ENCODE measurements at regions not wholly inside any gene's neighbourhood (a gene's known extent, or its start where the extent isn't known, plus 50 kb on each side); places are given as distances from the start of the nearest gene placed in this dataset.

DNA sequence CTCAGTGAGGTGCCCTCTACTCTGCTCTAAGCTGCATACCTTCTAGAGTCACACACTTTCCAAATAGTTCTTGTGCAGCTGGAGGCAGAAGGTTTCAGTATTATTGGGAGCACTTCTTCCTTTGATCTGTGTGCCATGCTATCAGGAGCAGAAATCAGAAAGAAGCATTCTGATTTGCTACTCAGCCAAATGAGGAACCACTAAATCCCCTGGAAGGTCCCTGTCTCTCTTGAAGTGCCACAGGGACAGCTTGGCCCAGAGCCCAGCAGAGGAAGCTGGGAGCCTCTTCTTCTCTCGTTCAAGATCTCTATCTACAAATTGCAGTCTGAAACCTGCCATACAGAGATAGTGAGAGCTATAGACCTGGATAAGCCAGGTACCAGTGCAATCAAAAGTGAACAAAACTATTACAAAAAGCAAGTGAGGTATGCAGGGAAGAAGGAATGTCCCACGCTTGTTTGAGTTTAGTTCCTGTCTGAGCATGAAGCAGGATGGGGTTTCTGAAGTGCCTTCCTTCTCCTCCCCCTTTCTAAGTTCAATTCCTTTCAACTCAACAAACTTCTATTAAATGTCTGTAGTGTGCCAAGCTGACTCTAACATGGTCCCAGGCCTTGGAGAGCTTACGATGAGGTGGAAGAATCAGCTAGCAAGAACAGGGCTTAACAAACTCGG lies 100.9 kb upstream of the PARP11 start:
- Histone ChIP-seq H3K4ac (ENCODE audit: low read depth, low read length) (no peak overlapping the region), H2AK9ac (replicated peaks; ENCODE audit: low read depth, low read length, poor library complexity) (no peak overlapping the region), H3K14ac (replicated peaks; ENCODE audit: low read depth, low read length) (no peak overlapping the region), H3K9me1 (ENCODE audit: insufficient read depth, low read length) (no peaks in the 10 kb centered on the region), H3K9ac (ENCODE audit: low read depth, low read length) (no peak overlapping the region), H3K27ac (ENCODE audit: insufficient read depth, low read length) (no peak overlapping the region), H2AK5ac (ENCODE audit: low read depth, low read length) (no peak overlapping the region), H3K4me1 (ENCODE audit: control insufficient read depth, insufficient read depth, low read length) (no peaks in the 10 kb centered on the region), H3K79me1 (ENCODE audit: low read depth in 1 of 2, low read length in 2 of 2) (no peaks in the 10 kb centered on the region), H2AFZ (replicated peaks; ENCODE audit: low read length, poor library complexity) (no peak overlapping the region), H3K18ac (ENCODE audit: low read depth, low read length) (no peak overlapping the region), H2BK20ac (ENCODE audit: low read depth, low read length) (no peak overlapping the region), H3K27me3 (ENCODE audit: control insufficient read depth, insufficient read depth, low read length) (no peaks in the 10 kb centered on the region), H3K4me3 (ENCODE audit: insufficient read depth, low read depth, low read length) (no peak overlapping the region), H4K20me1 (ENCODE audit: insufficient read depth, low read length) (no peaks in the 10 kb centered on the region), H3K4me2 (ENCODE audit: low read depth, low read length) (no peak overlapping the region), H3K36me3 (ENCODE audit: control insufficient read depth, insufficient read depth, low read length) (no peaks in the 10 kb centered on the region), H3K56ac (ENCODE audit: extremely low read depth, insufficient read depth, low read length) (no peak overlapping the region), H2BK5ac (ENCODE audit: low read depth, low read length, poor library complexity, severe bottlenecking) (no peak overlapping the region), H4K5ac (ENCODE audit: low read depth, low read length) (no peak overlapping the region), H4K8ac (ENCODE audit: low read depth in 2 of 2, low read length in 2 of 2) (no peak overlapping the region), H3K9me3 (ENCODE audit: control insufficient read depth, insufficient read depth, low read length) (no peaks in the 10 kb centered on the region), H3K23ac (ENCODE audit: low read depth, low read length) (no peak overlapping the region), H2BK15ac (ENCODE audit: low read depth, low read length) (no peak overlapping the region), H4K91ac (ENCODE audit: insufficient read depth, low read depth, low read length) (no peak overlapping the region), H2BK120ac (ENCODE audit: low read depth, low read length) (no peak overlapping the region)
- dilution Hi-C loops (cut with HindIII; ENCODE audit: low sequenced_read_pairs, unreplicated experiment) (no loop called here), in situ Hi-C loops (cut with MboI; ENCODE audit: low sequenced_read_pairs) (no loop called here), intact Hi-C loops (cut with micrococcal nuclease) (loop anchor here (10.0 kb wide), 1 partner anchor 79 kb away; no protein-coding TSS in a partner anchor)
- TF ChIP-seq POLR2A (IDR thresholded peaks at IDR 0.05; ENCODE audit: low read depth, low read length), result no peak
- TF ChIP-seq, protein P1, sequence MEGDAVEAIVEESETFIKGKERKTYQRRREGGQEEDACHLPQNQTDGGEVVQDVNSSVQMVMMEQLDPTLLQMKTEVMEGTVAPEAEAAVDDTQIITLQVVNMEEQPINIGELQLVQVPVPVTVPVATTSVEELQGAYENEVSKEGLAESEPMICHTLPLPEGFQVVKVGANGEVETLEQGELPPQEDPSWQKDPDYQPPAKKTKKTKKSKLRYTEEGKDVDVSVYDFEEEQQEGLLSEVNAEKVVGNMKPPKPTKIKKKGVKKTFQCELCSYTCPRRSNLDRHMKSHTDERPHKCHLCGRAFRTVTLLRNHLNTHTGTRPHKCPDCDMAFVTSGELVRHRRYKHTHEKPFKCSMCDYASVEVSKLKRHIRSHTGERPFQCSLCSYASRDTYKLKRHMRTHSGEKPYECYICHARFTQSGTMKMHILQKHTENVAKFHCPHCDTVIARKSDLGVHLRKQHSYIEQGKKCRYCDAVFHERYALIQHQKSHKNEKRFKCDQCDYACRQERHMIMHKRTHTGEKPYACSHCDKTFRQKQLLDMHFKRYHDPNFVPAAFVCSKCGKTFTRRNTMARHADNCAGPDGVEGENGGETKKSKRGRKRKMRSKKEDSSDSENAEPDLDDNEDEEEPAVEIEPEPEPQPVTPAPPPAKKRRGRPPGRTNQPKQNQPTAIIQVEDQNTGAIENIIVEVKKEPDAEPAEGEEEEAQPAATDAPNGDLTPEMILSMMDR (conservative IDR thresholded peaks at IDR 0.05; ENCODE audit: low read depth, low read length), result no peak
- TF ChIP-seq MXI1 (IDR thresholded peaks at IDR 0.05; ENCODE audit: borderline replicate concordance, low read depth, low read length), result no peak
- no peak for TF ChIP-seq CEBPB (IDR thresholded peaks at IDR 0.05; ENCODE audit: low read depth, low read length)
- TF ChIP-seq SMC3 (IDR thresholded peaks at IDR 0.05; ENCODE audit: low read depth, low read length), result no peak
- TF ChIP-seq MAFK (IDR thresholded peaks at IDR 0.05; ENCODE audit: low read depth, low read length), result no peak
- no peak for TF ChIP-seq BHLHE40 (IDR thresholded peaks at IDR 0.05; ENCODE audit: low read depth, low read length)
- TF ChIP-seq, protein P2, sequence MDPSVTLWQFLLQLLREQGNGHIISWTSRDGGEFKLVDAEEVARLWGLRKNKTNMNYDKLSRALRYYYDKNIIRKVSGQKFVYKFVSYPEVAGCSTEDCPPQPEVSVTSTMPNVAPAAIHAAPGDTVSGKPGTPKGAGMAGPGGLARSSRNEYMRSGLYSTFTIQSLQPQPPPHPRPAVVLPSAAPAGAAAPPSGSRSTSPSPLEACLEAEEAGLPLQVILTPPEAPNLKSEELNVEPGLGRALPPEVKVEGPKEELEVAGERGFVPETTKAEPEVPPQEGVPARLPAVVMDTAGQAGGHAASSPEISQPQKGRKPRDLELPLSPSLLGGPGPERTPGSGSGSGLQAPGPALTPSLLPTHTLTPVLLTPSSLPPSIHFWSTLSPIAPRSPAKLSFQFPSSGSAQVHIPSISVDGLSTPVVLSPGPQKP (IDR thresholded peaks at IDR 0.05; ENCODE audit: borderline replicate concordance, low read depth, low read length), result no peak
- TF ChIP-seq RAD21 (IDR thresholded peaks at IDR 0.05; ENCODE audit: low read length), result no peak
- no peak for TF ChIP-seq FOS (IDR thresholded peaks at IDR 0.05; ENCODE audit: low read depth, low read length)
- POLR2A ChIA-PET (ENCODE audit: unreplicated experiment), result no interaction called here
- no peak for ATAC-seq (ENCODE audit: low read depth)
- DNase-seq, result no peak
- no CpG with 5 or more reads among the region's 4 CpGs for WGBS, 2 experiments (ENCODE audit: extremely low coverage in 2 of 2, insufficient read length in 1 of 2)
- CTCF ChIA-PET, result no interaction called here
- BruUV-seq (replicated peaks), result no TSS peak

Measured in IMR-90 (cell line).